HG03103 (cell line): ENCODE measurements at regions not wholly inside any gene's neighbourhood (a gene's known extent, or its start where the extent isn't known, plus 50 kb on each side); places are given as distances from the start of the nearest gene placed in this dataset.
"Not testable (repeated sequence)": the region's sequence is repeated elsewhere in the genome, so short reads cannot be mapped to it uniquely, and the experiment has no call there.

ENCODE experiments used
- ATAC-seq: cut with Tn5 transposase; IDR thresholded peaks from one replicate; pipeline ENCODE4 v1.9.1; 2021; ENCODE audit warnings: low read depth; ENCODE audit not compliant: unreplicated experiment

DNA sequence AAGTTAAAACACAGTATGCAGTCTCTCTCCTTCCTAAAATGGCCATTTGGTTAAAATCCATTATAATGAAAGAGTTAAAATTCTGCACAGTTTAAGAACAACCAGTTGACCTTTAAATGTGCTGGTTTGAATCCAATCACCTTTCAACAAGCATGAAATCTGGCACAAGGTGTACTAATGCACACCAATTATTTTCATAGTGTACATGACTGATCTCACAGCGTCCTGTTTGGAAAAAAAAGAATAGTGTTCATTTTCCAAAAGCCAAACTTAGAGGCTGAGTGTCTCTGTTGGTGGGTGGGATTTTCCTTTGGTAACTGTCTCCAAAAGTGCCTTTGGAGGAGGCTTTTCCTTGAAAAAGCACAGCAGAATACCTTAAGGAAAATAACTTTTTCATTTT is 180.6 kb downstream of the DEPDC1B start:
- ATAC-seq: no peak

DNA sequence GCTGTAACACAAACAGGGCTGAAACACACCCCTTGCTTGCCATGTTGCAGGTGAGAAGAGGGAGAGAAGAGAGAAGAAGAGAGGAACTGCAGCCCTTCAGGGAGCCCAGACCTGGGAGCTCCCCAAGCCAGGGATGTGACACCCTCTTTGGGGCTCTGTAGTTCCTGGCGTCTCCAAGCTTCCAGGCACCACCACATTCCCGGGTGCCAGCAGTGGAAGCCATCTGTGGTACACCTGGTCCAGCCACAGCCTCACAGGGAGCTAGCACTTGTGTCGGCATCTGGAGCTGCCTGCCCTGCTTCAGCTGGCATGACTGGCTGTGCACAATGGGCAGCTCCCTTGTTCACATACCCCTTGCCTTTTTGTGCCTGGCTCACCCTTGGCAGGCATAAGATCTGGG is 182.1 kb downstream of the DEPDC1B start:
- no peak for ATAC-seq

DNA sequence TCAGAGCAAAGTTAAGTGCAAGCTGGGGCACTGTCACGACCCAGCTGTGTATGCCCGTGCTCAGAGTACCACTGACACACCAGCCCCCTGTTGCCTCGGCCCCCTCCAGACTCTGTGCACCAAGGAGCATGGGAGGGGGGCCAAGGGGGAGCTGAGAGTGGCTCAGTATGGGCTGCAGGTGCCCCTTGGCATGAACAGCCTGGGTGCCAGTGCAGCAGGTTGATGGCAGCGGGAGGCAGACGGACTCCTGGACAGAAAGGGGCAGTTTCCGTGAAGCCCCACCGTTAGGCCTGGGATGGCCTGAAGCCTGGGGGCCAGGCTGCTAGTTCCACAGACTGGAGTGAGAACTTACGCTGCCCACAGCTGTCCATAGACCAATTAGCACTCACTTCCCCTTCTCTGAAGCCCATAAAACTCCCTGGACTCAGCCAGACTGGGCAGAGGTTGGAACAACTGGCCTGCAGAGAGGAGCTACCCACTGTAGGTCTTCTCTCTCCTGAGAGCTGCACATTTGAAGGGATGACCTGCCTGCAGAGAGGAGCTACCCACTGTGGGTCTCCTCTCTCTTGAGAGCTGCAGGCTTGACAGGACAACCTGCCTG is 182.8 kb downstream of the DEPDC1B start:
- ATAC-seq: no peak

- no peak for ATAC-seq
Measured at GRCh38 chr5:60516688-60517087, 183.3 kb downstream of the DEPDC1B start.

DNA sequence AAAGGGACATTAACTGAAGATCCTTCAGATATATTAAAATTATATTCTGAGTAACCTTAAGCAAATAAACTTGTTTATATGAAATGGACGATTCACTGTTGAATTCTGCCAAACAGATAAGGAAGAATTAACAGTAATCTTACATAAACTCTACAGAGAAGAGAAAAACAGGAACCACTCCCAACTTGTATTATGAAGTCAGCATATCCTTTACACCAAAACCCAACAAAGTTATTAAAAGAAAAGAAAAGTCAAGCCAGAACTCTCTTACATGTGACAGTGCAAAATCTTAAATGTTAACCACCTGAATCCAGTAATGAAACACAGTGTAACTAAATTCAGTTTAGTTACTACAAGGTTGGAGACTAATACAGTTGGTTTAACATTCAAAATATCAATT is 185.8 kb downstream of the DEPDC1B start:
- no peak for ATAC-seq

DNA sequence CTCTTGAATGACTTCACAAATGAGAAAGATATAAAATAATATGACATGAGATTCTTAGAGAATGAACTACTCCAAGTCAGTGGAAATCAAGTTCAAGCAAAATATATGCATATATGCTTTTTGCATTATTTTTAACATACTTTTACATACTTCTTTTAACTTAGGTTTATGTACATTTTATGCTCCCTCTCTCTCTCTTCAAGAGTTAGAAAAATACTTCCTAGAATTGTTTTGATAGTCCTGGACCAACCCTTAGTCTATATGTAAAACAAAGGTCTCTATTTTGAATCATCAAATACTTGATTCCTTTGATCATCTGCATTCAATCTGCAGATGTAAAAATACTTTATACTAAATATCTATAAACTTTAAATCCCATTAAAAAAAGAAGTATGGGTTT is 187.8 kb downstream of the DEPDC1B start:
- no peak for ATAC-seq

GRCh38 chr5:60510663-60511062 is 189.3 kb downstream of the DEPDC1B start:
- ATAC-seq: no peak

DNA sequence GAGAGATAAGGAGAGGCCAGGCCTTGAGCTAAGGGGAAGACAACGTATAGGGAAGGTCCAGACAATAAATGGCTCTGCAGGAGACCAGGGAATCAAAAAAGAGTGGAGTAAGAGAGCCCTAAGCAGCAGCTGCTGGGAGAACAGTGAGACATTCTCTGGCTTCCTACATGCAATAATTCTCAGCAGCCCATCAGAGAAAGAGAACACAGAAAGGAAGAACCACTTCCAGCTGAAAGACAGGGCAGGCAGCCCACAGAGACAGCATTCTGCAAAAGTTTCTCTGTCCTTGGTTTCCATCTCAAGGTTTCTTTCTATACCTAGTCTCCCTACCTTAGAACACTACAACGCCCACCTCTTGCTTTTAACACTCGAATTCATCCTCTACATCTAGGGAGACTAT is 189.9 kb downstream of the DEPDC1B start:
- no peak for ATAC-seq

DNA sequence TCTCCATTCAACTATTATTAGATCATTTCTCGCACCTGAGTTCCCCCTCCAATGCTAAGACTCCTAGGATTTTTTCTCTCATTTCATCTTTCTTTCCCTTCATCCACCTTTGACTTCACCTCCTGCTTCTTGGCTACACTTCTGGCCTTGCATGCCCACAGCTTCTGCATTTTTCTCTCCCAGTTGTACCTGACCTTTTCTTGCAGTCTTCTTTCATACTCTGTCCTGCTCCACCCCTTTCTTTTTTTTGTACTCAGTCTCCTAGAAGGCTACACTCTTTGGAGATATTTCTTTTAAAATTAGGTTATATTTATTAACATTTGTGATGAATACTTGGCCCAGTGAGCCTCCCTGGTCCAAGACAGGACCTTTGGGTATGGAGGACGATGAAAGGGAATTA is 190.4 kb downstream of the DEPDC1B start:
- no peak for ATAC-seq

- ATAC-seq: no peak
Measured at GRCh38 chr5:60507687-60508086, 192.3 kb downstream of the DEPDC1B start.

DNA sequence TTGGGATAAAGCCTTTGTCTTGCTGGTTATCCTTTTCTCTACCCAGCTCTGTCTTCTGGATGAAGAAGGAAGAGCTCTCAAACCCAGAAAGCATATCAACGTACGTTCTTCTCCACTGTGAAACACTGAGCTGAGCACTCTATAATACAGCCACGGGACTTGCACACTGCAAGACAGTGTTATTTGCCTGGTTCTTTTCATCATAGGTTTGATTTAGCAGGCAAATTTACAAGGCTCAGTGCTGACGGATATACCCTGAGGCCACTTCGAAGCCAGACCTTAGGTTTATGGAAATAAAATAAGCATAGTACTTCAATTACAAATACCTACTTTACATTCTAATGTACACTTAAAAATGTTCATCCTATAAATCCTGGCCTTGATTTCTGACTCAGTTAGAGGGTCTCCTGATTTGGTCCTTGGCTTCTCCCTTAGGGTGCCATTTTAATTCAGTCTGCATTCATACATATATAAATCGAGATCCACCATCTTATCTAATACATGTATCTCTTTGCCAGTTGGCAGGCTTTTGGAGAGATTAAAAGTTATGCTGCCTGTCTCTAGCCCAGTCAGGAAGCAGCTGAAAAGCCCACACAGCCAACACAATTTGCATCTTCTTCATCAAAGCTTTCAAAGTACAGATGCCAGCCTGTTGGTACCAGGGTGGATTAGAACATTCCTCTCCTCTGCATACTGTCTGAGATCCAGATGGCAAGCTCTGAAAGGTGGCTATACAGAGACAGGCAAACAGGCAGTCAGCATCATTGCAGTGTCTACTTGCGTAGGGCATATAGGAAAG is 194.4 kb downstream of the DEPDC1B start:
- no peak for ATAC-seq

DNA sequence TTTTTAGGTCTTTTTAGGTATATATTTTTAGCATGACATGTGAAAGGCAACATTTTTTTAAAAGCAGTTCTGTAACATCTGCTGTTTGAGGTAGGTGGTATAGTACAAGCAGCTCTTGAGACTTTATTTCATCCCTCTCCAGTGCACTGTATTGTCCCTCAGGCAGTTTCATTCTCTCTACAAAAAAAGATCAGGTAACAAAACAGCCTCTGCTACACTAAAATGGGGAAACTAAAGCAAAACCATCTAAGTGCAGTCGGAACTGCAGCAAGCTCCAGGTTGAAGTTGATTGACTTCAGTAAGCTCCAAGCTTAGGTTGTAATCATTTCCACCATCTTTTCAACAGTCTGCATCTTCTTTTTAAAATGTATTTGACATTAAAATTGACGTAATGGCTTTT is 195.6 kb downstream of the DEPDC1B start:
- peak; percentile 76 for ATAC-seq

DNA sequence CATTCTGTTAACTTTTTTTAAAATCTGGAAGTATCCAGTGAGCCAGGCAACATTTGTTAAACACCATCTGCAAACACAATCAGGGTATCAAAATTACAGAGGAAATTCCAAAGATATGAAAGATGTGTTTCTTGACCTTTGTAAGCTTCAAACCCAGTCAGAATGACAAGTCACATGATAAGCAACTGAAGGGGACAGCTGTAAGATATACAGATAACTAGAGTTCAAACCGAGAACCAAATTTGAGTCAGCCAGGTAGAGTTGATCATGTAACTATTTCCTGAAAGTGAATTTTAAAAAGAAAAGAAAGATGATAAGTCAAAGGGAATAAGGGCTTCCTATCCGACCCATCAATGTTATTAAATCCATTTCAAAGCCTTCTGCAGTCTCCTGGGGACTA is 196.2 kb downstream of the DEPDC1B start:
- peak; percentile 82 for ATAC-seq

- ATAC-seq: no peak
Measured at GRCh38 chr5:60497706-60498500, 202.1 kb downstream of the DEPDC1B start.

DNA sequence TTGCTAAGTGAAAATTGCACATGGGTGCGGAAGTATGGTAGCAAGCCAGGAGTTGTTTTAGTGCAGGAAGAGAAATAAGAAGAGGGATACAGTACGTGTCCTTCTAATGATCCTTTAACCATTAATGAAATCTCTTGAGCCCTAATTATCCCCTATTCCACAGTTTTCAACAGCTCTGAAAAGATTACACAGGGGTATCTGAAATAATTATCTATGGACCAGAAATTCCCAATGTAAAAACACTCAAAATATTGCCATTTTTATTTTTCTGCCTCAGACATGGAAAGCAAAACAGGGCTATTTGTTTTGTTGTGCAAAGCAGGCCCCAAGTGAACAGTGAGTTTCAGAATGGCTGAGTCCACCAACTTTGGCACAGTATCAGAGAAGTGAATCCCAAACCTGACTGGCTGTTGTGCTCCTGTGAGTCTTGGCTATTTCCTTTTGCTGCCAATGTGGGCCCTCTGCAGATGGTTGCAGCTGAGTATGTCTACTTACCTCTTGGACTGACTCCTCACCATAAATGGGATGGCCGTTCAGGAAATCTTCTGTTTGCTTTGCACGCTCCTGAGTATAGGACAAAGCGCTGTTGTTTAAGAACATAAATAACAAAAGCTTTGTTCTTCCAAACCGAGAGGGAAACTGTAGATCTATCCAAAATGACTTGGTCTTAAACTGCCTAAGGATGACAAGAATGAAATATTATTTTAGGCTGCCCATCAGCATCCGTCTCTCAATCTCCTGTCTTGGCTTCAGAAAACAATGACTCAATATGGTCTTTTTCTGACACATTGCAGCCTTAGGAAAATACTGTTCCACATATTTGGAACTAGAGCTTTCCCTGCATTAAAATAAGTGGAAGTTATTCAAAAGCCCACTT is 204.1 kb downstream of the DEPDC1B start:
- ATAC-seq: no peak

DNA sequence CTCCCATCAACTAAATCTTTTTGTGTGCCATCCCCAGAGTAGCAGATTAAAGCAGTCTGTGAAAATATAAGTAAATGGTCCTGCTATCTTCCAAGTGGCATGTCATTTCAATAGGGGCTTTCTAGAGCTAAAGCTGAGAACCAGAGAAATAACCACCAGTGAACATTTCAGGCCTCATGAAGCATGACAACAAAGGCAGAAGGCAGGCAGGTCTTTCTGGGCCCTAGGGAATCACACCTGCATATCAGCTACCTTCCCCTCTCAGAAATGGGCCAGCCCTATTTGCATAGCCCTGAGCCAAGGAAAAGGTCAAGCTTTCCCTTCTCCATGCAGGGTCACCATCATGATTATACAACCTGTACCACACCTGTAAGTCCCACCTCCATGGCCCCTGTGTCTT is 205.3 kb downstream of the DEPDC1B start:
- ATAC-seq: peak; percentile 79

DNA sequence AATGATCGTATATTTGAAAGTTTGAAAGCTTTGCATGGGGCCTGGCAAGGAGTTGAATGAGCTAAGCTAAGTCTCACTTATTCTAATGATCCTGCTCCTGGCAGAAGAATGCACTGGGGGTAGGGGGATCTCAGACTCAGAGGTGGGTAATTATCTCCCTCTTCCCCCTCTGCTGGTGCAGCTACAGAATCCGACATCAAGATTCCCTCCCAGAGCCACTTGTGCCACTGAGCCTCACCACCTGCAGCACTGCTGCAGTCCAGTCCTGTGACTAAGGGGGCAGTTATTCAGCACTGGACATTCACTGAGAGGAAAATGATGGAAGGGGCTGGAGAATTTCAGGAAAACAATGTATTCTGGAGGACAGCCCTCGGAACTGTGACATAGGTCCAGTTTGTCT is 205.8 kb downstream of the DEPDC1B start:
- ATAC-seq: no peak

DNA sequence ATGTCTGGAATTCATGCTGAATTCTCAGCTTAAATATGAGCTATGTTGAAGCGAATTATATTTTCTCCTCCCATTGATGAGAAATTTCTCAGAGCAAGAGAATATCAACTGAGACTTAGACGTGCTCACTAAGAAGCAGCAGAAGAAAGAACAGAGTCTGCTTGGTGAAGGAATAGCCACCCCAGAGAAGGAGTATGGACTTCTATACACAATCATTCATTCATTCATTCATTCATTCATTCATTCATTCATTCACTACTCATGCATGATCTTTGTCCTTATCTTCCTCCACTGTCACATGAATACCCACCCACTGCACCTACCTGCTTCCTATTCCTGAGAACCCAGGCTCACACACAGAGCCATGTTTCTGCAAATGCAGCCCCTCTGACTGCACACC is 206.6 kb downstream of the DEPDC1B start:
- ATAC-seq: no peak

- no peak for ATAC-seq
Measured at GRCh38 chr5:60492958-60493357, 207.0 kb downstream of the DEPDC1B start.

GRCh38 chr5:60492358-60492757 is 207.6 kb downstream of the DEPDC1B start:
- ATAC-seq: not testable (repeated sequence)
